ENCODE measurements at regions not wholly inside any gene's neighbourhood (a gene's known extent, or its start where the extent isn't known, plus 50 kb on each side); places are given as distances from the start of the nearest gene placed in this dataset.
"Not testable (repeated sequence)": the region's sequence is repeated elsewhere in the genome, so short reads cannot be mapped to it uniquely, and the experiment has no call there.

DNA sequence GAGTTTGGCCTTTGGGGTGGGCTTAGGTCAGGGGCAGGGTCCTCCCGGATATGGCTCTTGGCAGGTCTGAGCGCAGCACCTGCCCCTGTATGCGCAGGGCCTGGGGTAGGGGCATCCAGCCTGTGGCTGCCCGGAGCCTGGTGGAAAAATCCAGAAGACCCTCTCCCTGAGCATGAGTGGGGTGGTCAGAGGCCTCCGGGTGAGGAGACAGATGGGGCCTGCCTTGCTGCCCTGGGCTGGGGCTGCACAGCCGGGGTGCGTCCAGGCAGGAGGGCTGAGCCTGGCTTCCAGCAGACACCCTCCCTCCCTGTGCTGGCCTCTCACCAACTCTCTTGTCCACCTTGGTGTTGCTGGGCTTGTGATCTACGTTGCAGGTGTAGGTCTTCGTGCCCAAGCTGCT, 99.1 kb downstream of the TMEM121 start:
- TF ChIP-seq EZH2 (IDR thresholded peaks at IDR 0.05); POLR2AphosphoS5 (IDR thresholded peaks at IDR 0.05; ENCODE audit: borderline replicate concordance, low read depth, low read length): not testable (repeated sequence)

Measured in SK-N-MC (cell line).